GM18511 (cell line): ENCODE measurements at regions not wholly inside any gene's neighbourhood (a gene's known extent, or its start where the extent isn't known, plus 50 kb on each side); places are given as distances from the start of the nearest gene placed in this dataset.
A peak's percentile ranks its signal among the peaks of the same experiment; 100 is the strongest.
"Not testable (repeated sequence)": the region's sequence is repeated elsewhere in the genome, so short reads cannot be mapped to it uniquely, and the experiment has no call there.

Experiments used
- ATAC-seq: cut with Tn5 transposase; IDR thresholded peaks from one replicate; pipeline ENCODE4 v1.9.1; 2021; ENCODE audit warnings: mild to moderate bottlenecking, moderate library complexity; ENCODE audit not compliant: unreplicated experiment

DNA sequence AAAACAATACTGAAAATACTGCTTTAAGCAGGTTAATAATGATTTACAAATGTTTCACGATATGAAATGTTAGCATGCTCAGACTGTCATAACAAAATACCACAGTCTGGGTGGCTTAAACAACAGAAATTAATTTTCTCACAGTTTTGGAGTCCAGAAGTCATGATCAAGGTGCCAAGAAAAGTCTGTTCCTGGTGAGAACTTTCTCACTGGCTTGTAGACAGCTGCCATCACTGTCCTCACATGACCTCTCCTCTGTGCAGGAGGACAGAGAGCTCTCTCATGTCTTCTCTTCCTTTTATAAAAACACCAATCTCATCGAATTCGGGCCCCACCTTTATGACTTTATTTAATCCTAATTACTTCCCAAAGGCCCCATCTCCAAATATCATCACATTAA lies 426.7 kb downstream of the KLHL13 start:
- no peak for ATAC-seq

DNA sequence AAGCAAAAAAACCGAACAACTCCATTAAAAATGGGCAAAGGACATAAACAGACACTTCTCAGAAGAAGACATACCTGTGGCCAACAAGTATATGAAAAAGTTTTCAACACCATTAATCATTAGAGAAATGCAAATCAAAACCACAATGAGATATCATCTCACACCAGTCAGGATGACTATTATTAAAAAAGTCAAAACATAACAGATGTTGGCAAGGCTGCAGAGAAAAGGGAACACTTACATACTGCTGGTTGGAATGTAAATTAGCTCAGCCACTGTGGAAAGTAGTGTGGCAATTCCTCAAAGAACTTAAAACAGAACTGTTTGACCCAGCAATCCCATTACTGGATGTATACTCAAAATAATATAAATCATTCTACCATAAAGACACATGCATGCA lies 436.3 kb downstream of the KLHL13 start:
- ATAC-seq, result no peak

DNA sequence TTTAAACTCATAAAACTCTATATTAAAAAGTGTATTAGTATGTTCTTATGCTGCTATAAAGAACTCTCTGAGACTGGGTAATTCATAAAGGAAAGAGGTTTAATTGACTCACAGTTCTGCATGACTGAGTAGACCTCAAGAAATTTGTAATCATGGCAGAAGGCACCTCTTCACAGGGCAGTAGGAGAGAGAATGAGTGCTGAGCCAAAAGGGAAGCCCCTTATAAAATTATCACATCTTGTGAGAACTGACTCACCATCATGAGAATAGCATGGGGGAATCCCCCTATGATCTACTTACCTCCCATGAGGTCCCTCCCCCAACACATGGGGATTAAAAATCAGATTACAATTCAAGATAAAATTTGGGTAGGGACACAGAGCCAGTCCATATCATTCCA lies 463.2 kb downstream of the KLHL13 start:
- no peak for ATAC-seq

DNA sequence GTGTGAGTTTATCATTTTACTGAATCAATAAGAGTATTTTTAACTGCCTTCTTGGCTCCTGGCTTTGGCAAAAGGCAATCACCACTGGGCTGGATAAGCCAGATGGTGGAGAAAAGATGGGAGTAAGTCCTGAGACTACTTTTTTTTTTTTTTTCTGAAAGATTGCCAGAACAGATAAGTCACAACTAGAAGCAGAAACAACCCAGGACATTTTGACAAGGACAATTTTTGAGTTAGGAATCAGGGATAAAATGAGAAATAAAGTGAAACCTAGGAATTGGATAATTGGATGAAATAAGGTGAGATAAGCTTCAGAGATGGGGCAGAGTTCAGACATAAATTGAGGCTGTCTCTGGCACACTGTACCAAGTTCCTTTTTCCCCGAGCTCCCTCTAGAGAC lies 471.0 kb downstream of the KLHL13 start:
- ATAC-seq, result no peak

DNA sequence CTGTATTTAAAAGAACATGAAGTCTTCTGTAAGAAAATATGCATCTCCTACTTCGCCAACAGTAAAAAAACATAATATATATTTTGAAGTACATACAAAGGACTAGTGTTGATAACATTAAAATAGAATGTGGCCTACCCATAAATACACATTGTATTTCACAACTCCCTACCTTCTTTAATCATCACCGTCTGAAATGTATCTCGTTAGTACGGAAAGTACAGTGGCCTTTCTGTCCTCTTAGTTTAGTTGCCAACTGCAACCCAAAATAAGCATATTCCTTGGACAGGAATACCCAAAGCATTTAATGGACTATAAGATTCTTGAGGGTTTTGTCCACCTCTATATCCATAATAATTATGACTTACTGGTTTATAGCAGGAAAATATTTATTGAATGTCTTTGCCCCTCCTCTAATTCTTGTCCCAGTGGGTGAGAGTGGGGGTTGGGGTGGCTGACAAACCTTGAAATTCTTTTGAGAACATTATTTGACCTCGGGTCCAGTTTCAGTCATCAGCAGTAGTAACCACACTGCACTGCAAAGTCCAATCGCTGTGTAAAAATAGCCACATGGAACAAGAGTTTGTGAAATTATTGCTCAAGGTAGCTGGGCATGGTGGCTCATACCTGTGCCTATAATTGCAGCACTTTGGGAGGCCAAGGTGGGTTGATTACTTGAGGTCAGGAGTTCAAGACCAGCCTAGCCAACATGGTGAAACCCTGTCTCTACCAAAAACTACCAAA lies 474.5 kb downstream of the KLHL13 start:
- ATAC-seq, result no peak

DNA sequence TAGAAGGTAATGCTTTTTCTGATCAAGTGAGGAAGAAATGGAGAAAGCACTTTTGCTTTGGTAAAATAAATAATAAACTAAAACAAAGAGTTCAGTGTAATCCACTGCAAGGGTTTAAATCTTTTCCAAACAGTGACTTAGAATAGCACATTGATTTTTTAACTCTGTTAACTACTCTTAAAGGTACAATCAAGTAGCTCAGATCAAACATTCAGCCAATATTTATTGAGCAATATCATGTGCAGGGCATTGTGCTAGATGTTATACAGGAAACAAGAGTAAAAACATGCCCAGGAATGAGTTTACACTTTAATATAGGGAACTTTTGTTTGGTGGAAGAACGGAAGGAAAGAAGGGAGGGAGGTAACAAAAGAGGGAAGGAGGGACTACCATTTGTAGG lies 479.8 kb downstream of the KLHL13 start:
- ATAC-seq, result no peak

DNA sequence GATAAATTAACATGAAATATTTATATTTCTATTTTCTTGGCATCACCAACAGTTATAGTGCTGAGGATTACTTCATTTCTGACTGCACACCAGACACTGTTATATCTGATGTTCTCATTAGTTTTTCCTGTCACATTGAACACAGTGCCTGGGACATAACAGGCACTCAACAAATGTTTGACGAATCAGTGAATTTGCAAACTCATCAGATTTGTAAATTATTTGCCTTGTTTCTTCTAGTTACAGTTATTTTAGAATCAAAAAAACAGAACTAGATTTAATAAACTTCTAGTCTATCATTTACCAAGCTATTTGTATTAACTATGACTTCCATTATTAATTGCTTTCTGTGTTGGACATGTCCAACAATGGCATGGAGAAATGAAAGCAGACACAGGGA lies 483.3 kb downstream of the KLHL13 start:
- no peak for ATAC-seq

DNA sequence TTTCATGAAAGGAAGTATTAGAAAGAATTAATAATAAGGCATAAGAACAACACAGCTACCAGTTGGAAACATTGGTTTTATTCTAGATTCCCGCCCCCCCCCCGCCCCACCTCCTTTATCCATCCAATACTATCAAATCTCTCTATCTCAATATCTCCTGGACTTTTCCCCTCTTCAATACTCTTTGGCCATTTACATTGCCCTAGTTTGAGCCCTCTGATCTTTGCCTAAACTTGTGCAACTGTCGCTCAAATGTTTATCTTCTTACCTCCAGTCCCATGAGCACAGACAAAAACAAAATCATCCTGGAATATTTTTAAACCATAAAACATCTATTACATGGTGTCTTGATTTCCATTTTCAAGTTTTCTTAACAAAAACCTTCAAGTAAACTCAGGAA lies 488.2 kb downstream of the KLHL13 start:
- no peak for ATAC-seq

DNA sequence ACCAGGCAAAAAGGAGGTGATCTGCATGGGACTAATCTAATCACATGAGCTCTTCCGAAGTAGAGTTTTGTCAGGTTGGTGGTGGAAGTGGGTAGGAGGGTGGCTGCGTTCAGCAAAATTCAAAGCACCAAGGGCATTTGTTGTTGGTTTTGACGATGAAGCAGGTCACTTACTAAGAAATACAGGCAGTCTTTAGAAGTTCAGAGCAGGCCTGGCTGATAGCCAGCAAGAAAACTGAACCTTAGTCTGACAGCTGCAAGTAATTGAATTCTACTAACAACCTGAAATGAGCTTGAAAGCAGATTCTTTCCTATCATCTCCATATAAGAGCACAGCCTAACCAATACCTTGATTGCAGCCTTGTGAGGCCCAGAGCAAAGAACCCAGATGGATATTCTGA lies 505.8 kb downstream of the KLHL13 start:
- no peak for ATAC-seq

DNA sequence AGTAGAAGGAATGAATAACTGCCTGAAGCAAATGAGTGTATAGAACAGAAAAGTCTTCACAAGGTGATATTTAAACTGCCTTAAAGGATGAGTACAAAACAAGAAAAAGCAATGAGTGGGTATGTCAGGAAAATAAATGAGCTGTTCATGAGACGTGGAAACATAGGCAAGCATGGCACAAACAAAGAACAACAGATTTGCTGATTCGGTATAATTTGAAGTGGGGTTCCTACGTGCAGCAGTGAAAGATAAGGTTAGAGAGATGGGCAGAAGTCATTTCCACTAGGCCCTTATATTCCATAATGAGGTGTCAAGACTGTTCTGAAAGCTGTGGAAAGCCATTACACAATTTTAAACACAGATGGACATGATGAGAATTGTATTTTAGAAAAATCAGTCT lies 506.6 kb downstream of the KLHL13 start:
- no peak for ATAC-seq

DNA sequence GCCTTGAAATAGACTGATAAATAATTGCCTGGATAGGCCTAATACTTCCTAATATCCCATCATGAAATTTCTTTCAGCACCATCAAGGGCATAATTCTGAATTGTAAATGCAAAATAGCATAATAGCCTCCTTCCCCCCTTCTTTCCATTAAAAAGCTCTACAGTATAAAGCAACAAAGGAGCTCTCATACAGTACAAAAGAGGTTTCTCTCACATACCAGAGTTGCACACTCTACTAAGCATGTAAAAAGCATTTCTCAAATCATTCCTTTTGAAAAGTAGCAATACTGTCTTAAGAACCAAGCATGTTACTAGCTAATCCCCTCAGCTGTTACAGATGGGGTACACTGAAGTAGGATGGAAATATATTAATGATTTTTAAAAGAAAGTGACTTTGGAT lies 509.0 kb downstream of the KLHL13 start:
- no peak for ATAC-seq

DNA sequence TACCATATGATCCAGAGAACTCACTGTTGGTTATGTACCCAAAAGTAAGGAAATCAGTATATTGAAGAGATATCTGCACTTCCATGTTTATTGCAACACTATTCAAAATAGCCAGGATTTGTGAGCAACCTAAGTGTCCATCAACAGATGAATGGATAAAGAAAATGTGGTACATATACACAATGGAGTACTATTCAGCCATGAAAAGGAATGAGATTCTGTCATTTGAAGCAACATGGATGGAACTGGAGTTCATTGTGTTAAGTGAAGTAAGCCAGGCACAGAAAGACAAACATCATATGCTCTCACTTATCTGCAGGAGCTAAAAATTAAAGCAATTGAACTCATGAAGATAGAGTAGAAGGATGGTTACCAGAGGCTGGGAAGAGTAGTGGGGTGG lies 510.5 kb downstream of the KLHL13 start:
- not testable (repeated sequence) for ATAC-seq

DNA sequence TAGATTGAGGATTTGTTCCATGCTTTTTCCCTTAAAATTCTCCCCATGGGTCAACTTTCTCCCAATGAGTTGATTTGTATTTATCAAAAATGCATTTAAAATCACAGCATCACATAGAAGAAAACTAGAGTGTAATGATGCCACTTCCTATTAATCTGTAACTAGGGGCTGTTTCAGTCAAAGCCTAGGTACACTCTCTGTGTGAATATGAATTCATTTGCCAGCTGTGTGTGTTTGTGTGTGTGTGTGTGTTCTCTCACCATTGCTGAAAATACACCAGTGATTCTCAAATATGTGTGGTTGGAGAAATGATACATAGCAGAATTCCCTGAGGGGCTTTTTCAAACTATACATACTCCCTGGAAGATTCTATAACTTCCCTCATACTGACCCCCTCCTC lies 546.5 kb downstream of the KLHL13 start:
- no peak for ATAC-seq

DNA sequence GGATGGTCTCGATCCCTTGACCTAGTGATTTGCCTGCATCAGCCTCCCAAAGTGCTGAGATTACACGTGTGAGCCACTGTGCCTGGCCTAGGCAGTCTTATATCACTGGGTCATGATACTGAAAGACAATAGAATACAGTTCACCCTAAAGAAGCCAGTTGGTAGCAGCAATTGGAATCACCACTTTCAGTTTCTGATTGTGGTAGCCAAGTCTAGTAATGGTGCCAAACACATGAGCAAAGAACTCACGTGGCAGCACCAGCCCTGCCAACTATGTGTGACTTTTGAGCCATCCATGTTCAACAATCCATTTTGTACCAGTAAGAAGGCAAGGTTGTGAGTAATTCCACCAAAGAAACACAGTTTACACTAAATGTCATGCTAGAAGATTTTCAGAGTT lies 548.4 kb downstream of the KLHL13 start:
- ATAC-seq, result no peak

DNA sequence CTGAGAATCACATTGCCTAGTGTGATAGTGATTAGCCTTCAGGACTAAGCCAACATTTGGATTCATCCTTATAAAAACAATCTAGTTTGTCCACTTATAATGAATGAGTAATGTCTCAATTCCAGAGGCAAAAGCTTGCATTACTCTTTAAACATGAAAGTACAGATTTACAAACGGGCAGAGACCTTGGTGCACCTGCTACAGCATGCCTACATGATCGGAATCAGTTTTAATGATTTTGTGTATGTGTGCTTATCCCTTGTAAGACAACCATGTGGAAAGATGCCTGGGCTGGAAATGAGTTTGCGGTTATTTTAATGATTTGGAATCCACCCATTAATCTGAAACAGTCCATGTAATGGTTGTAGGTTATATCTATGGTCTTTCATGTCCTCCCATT lies 572.7 kb downstream of the KLHL13 start:
- no peak for ATAC-seq

DNA sequence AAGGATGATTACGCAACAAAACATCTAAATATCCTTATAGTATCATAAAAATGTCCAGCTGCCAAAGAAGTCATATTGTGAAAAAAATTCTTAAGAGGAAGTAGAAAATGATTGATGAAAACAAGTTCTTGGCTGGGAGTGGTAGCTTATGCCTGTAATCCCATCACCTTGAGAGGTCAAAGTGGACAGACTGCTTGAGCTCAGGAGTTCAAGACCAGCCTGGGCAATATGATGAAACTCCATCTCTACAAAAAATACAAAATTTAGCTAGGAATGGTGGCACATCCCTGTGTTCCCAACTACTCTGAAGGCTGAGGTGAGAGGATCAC lies 577.6 kb downstream of the KLHL13 start:
- ATAC-seq, result no peak

DNA sequence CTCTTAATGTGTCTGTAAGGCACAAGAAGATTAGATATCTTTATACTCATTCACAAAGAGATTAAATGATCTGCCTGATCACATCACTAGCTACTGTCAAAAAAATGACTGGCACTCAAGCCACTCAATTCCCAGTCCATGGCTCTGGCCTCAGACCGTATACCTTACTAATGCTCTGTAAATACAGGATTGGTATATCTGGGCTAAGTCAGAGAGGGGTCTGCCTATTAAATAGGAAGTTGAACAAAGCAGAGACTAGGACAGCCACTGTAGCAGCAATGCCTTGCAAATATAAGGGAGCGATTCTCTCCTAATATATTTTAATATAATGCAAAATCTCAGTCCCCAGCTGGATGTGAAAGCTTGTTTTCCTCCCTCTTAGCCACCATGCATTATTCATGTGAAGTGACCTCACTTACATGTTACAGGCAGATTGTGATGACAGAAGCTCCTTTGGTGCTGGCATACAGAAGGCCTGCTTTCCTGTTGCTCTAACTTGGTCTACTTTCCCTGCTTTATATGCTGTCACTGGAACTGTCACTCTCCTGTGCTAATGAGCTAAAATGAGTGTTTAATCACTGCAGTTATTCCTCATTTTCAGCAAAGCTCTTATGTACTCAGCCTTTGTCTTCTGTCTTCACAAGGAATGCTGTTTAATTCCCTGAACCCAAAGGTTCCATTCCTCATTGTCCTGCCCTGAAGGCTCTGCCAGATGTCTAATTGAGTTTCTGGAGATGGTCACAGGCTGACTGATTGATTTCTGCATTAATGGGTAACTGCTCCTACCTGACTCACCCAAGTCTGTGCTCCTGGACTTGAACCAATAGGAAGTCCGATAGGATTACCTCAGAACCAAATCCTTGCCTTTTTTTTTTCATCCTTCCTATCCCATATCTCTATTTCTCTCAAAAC lies 578.2 kb downstream of the KLHL13 start:
- ATAC-seq, result no peak

DNA sequence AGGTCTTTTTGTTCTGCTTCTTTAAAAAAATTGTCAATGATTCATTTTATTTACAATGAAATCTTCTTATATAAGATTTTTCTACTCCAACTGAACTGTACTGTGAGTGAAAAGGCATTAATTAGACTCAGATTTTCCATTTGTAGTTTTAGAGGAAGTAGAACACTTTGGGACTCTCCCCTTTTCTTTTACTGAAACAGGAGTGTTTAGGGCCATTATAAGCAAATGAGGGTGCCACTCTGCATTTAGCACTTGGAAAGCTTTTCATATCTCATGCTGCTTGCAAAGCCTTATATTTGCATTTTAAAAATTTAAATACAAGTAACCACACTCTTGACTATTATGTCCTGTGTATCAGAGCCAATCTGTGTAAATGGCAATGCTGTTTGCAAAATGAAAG lies 584.3 kb downstream of the KLHL13 start:
- peak; percentile 56 for ATAC-seq

DNA sequence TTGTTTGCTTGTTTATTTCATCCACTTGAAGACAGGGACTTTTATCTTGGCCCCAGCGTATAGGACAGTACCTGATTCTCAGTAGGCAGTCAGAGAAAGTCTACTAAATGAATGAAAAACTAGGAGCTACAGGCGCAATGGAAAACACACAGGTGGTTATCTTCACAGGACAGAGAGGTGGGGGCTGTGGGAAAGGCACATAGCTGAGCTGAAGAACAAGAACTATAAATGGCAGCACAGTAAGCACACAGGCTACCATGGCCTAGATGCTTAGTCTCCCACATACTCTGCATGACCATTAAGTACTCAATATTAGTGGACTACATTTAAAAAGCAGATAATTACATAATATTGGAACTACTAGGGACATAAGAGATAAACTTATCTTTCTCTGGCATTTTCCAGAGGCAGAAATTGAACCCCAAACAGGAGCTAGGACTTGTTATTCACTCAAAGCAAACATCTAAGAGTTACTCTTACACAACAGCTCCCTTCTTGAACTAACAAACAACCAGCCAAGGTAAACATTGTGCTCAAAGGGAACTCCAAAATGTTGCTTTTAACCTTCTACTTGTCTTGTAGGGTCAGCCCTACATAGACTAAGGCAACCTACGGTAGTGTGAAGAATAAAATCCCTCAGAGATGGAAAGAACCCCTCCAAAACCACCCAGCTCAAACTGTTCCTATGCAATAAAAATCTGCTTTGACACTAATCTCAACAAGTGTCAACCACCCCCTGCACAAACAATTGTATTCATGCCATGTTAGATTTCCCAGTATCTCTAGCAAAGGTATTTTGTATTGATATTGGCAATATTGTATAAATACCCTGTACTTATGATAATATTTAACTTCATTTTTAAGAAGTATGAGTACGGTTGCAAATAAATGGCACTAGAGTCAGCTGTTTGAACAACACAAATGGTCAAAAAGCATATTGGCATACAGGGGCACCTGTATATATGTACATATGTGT lies 593.6 kb downstream of the KLHL13 start:
- ATAC-seq, result no peak

DNA sequence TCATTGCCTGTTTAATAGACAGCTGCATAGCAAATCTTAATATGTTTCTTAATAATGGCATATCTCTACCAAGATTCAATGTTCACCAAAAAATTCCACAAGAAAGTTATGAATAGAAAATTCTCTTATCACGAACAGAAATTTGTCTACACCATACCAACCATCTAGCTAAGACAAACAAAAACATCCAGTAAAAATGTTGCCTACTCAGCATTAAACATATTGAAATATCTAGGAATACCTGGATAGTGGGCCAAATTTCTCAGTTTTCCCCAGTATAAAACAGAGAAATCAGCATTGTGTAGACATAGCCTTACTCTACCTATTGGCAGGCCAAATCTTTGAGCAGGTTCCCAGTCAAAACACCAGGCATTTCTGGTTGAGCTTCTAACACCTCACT lies 598.6 kb downstream of the KLHL13 start:
- ATAC-seq, result no peak

DNA sequence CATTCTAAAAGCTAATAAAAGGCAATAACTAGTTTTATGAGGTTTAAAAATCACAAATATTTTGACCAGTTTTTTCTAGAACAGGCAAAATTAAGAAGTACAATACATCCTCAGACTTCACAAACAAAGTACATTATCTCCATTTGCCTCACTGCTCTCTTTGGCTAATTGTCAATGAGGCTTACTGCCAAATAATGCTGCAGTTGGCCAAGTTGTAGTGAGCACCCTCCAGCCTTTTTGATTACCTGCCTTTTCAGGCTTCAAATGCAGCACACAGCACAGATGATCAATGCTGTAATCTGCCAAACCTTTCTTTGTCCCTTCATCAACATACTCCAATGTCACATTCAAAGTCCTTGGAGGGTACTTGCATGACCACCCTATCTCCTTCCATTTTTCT lies 605.2 kb downstream of the KLHL13 start:
- ATAC-seq, result no peak
